H1 (cell line): ENCODE measurements at regions not wholly inside any gene's neighbourhood (a gene's known extent, or its start where the extent isn't known, plus 50 kb on each side); places are given as distances from the start of the nearest gene placed in this dataset.

Experiments
- ATF3 ChIP-seq: IDR thresholded peaks from 2 replicates; pipeline ENCODE4 v1.6.1; 2011; ENCODE audit warnings: low read depth, mild to moderate bottlenecking, low read length; ENCODE audit not compliant: insufficient read depth
- CEBPB ChIP-seq: IDR thresholded peaks from 2 replicates; pipeline ENCODE4 v1.6.1; 2012; ENCODE audit warnings: low read depth, low read length
- CHD7 ChIP-seq: fragments of 300-600 bp; sonication (generic); IDR thresholded peaks from 2 replicates; pipeline ENCODE4 v1.7.1; 2012; ENCODE audit warnings: low read length, moderate library complexity, mild to moderate bottlenecking, inconsistent platforms; ENCODE audit not compliant: insufficient replicate concordance
- EP300 ChIP-seq, 2 experiments: IDR thresholded peaks; 1 replicate in 1 of 2; 2 replicates in 1 of 2; pipeline ENCODE4 v1.6.1; 2011 to 2012; ENCODE audit warnings: low read depth in 2 of 2, low read length in 2 of 2, mild to moderate bottlenecking in 2 of 2, borderline replicate concordance in 1 of 2, inconsistent platforms in 1 of 2, moderate library complexity in 1 of 2
- EZH2 ChIP-seq: fragments of 200-600 bp; sonication (generic); IDR thresholded peaks from 2 replicates; pipeline ENCODE4 v1.7.1; 2012; ENCODE audit warnings: low read depth, mild to moderate bottlenecking, moderate library complexity, low read length, inconsistent platforms; ENCODE audit not compliant: severe bottlenecking
- HDAC2 ChIP-seq, 2 experiments: fragments of 300-600 bp in 1 of 2; sonication (generic) in 1 of 2; IDR thresholded peaks; 2 replicates each; pipeline ENCODE4 v1.6.1; 2011 to 2012; ENCODE audit warnings: low read depth in 2 of 2, low read length in 2 of 2, mild to moderate bottlenecking in 2 of 2, moderate library complexity in 2 of 2, borderline replicate concordance in 1 of 2, inconsistent platforms in 1 of 2
- HDAC6 ChIP-seq: IDR thresholded peaks from one replicate; pipeline ENCODE4 v1.7.1; 2012; ENCODE audit warnings: low read depth, mild to moderate bottlenecking, inconsistent platforms, low read length, moderate library complexity
- KDM4A ChIP-seq: IDR thresholded peaks from one replicate; pipeline ENCODE4 v1.7.1; 2012; ENCODE audit warnings: low read depth, mild to moderate bottlenecking, moderate library complexity, low read length, inconsistent platforms; ENCODE audit not compliant: severe bottlenecking
- PHF8 ChIP-seq: fragments of 200-600 bp; sonication (generic); conservative IDR thresholded peaks from 2 replicates; pipeline ENCODE4 v1.7.1; 2012; ENCODE audit warnings: low read depth, mild to moderate bottlenecking, inconsistent platforms, low read length, moderate library complexity
- RNF2 ChIP-seq: fragments of 200-900, 300-1000 bp; sonication (generic); IDR thresholded peaks from 2 replicates; pipeline ENCODE4 v1.7.1; 2016; ENCODE audit warnings: borderline replicate concordance, low read depth, mild to moderate bottlenecking, antibody characterized with exemption, low read length; ENCODE audit not compliant: poor library complexity, severe bottlenecking; ENCODE audit errors: missing control alignments

GRCh38 chr6:799769-800168, 106.8 kb upstream of the EXOC2 start (continued):
- TF ChIP-seq CHD7, result no peak
- TF ChIP-seq HDAC6, result no peak
- no peak for TF ChIP-seq EZH2
- TF ChIP-seq KDM4A, result no peak
- TF ChIP-seq RNF2, result no peak
- TF ChIP-seq CEBPB, result no peak
- no peak for TF ChIP-seq ATF3
- TF ChIP-seq PHF8, result no peak
- no peak for TF ChIP-seq EP300 (IDR thresholded peaks at IDR 0.05; ENCODE audit: borderline replicate concordance in 1 of 2, low read depth in 2 of 2, low read length in 2 of 2)
- TF ChIP-seq HDAC2 (IDR thresholded peaks at IDR 0.05; ENCODE audit: borderline replicate concordance in 1 of 2, low read depth in 2 of 2, low read length in 2 of 2), result no peak
